ENCODE measurements at regions not wholly inside any gene's neighbourhood (a gene's known extent, or its start where the extent isn't known, plus 50 kb on each side); places are given as distances from the start of the nearest gene placed in this dataset.

DNA sequence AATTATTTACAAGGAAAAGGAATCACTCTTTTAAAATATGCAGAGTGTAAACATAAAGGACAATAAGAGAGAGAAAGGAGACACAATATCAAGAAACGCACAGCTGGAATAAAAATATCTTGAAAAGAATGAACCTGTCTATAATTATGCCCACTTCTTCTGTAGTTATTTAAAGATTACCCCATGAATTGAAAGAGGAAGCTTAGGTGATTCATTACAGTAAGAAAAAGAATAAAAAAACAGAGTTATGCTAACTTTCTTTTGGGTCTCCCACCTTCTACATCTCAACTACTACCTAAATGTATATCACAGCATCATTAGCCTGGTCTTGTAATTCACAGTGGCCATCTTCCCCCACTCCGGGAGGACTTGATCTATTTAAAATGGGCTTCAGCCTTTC, 182.1 kb downstream of the MRPL39 start:
- TF ChIP-seq ZNF404 (tag by site-specific recombination; IDR thresholded peaks at IDR 0.05) (no peak), PRDM4 (tag by site-specific recombination; IDR thresholded peaks at IDR 0.05) (no peak), ZNF677 (tag by site-specific recombination; IDR thresholded peaks at IDR 0.05) (no peak), ZSCAN16 (tag by site-specific recombination; IDR thresholded peaks at IDR 0.05) (no peak), GLIS2 (tag by site-specific recombination; IDR thresholded peaks at IDR 0.05) (no peak), ZNF274 (IDR thresholded peaks at IDR 0.05; ENCODE audit: low read length) (no peak), ZNF274 (tag by site-specific recombination; IDR thresholded peaks at IDR 0.05; ENCODE audit: borderline replicate concordance) (no peak), ZBTB11 (tag by site-specific recombination; conservative IDR thresholded peaks at IDR 0.05; ENCODE audit: low read depth) (no peak)
- no peaks in the 10 kb centered on the region for H3K4me1 ChIP-seq (ENCODE audit: control insufficient read depth, insufficient read depth, low read length)
- ChIA-PET CTCF (interaction anchor here (0.6 kb wide), 1 partner anchor 286 kb away, joined by 3 read pairs; no protein-coding TSS in a partner anchor), POLR2A (no interaction called here)
- H3K9me3 ChIP-seq (ENCODE audit: control insufficient read depth, insufficient read depth, low read depth, low read length), result no peaks in the 10 kb centered on the region
- H3K4me3 ChIP-seq (ENCODE audit: low read depth, low read length), result no peak overlapping the region
- H3K36me3 ChIP-seq (ENCODE audit: control insufficient read depth in 2 of 2, insufficient read depth in 1 of 2, low read length in 2 of 2), result no peaks in the 10 kb centered on the region
- H3K27ac ChIP-seq (ENCODE audit: extremely low read depth, low read depth, low read length), result no peak overlapping the region

- H3K4me1 ChIP-seq (ENCODE audit: control insufficient read depth, insufficient read depth, low read length), result no peaks in the 10 kb centered on the region
- no peak overlapping the region for H3K4me3 ChIP-seq (ENCODE audit: low read depth, low read length)
- H3K36me3 ChIP-seq (ENCODE audit: control insufficient read depth in 2 of 2, insufficient read depth in 1 of 2, low read length in 2 of 2), result no peaks in the 10 kb centered on the region
- no peak overlapping the region for H3K27ac ChIP-seq (ENCODE audit: extremely low read depth, low read depth, low read length)
- ChIA-PET POLR2A (no interaction called here), CTCF (interaction anchor here (0.6 to 1.2 kb wide), 2 partner anchors 11 to 286 kb away, joined by 3 to 4 read pairs; no protein-coding TSS in a partner anchor)
- H3K9me3 ChIP-seq (ENCODE audit: control insufficient read depth, insufficient read depth, low read depth, low read length), result no peaks in the 10 kb centered on the region
- TF ChIP-seq TRIM28 (IDR thresholded peaks at IDR 0.05; ENCODE audit: borderline replicate concordance, low read length), result no peak
- no peak for TF ChIP-seq ZNF623 (tag by site-specific recombination; IDR thresholded peaks at IDR 0.05)
- no peak for TF ChIP-seq ZNF140 (tag by site-specific recombination; IDR thresholded peaks at IDR 0.05)
- TF ChIP-seq RBAK (tag by site-specific recombination; IDR thresholded peaks at IDR 0.05), result no peak
- no peak for TF ChIP-seq EGR2 (tag by site-specific recombination; IDR thresholded peaks at IDR 0.05; ENCODE audit: low read depth)
- no peak for TF ChIP-seq ZNF600 (tag by site-specific recombination; IDR thresholded peaks at IDR 0.05)
- no peak for TF ChIP-seq ZNF132 (tag by site-specific recombination; IDR thresholded peaks at IDR 0.05; ENCODE audit: borderline replicate concordance)
- TF ChIP-seq MZF1 (tag by site-specific recombination; IDR thresholded peaks at IDR 0.05; ENCODE audit: borderline replicate concordance), result no peak
- TF ChIP-seq, protein P1, sequence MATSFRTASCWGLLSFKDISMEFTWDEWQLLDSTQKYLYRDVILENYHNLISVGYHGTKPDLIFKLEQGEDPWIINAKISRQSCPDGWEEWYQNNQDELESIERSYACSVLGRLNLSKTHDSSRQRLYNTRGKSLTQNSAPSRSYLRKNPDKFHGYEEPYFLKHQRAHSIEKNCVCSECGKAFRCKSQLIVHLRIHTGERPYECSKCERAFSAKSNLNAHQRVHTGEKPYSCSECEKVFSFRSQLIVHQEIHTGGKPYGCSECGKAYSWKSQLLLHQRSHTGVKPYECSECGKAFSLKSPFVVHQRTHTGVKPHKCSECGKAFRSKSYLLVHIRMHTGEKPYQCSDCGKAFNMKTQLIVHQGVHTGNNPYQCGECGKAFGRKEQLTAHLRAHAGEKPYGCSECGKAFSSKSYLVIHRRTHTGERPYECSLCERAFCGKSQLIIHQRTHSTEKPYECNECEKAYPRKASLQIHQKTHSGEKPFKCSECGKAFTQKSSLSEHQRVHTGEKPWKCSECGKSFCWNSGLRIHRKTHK (tag by site-specific recombination; IDR thresholded peaks at IDR 0.05), result no peak
- no peak for TF ChIP-seq ZNF514 (tag by site-specific recombination; IDR thresholded peaks at IDR 0.05)
- TF ChIP-seq, protein P2, sequence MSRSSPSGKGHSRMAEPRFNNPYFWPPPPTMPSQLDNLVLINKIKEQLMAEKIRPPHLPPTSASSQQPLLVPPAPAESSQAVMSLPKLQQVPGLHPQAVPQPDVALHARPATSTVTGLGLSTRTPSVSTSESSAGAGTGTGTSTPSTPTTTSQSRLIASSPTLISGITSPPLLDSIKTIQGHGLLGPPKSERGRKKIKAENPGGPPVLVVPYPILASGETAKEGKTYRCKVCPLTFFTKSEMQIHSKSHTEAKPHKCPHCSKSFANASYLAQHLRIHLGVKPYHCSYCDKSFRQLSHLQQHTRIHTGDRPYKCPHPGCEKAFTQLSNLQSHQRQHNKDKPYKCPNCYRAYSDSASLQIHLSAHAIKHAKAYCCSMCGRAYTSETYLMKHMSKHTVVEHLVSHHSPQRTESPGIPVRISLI (tag by site-specific recombination; IDR thresholded peaks at IDR 0.05), result no peak
- TF ChIP-seq ZNF549 (tag by site-specific recombination; IDR thresholded peaks at IDR 0.05), result no peak
- TF ChIP-seq ZBTB1 (tag by site-specific recombination; IDR thresholded peaks at IDR 0.05), result no peak
- TF ChIP-seq ZNF660 (tag by site-specific recombination; IDR thresholded peaks at IDR 0.05), result no peak
- TF ChIP-seq KLF1 (tag by site-specific recombination; IDR thresholded peaks at IDR 0.05), result no peak
- no peak for TF ChIP-seq ZNF394 (tag by site-specific recombination; IDR thresholded peaks at IDR 0.05; ENCODE audit: borderline replicate concordance)
- TF ChIP-seq ZNF138 (tag by site-specific recombination; IDR thresholded peaks at IDR 0.05; ENCODE audit: borderline replicate concordance), result no peak
- TF ChIP-seq ZNF416 (tag by site-specific recombination; IDR thresholded peaks at IDR 0.05), result no peak
These were observed 182.6 kb downstream of the MRPL39 start for GRCh38 chr21:25424634-25425033.

Data from HEK293 (cell line).